Esophagus squamous epithelium (tissue), 5 donors: ENCODE measurements at regions not wholly inside any gene's neighbourhood (a gene's known extent, or its start where the extent isn't known, plus 50 kb on each side); places are given as distances from the start of the nearest gene placed in this dataset.

Experiments
- DNase-seq: peaks from one replicate; lab custom pipeline; 2025; lab: John Stamatoyannopoulos, UW
- H3K27ac ChIP-seq, 4 donors: fragments of 200-600 bp; sonication (generic); one replicate each; pipeline ENCODE4 v1.5.1; 2016 to 2019; ENCODE audit warnings: mild to moderate bottlenecking in 1 of 4
- H3K27me3 ChIP-seq, 4 donors: fragments of 200-600 bp; sonication (generic); 1 replicate in 3 of 4; 2 replicates in 1 of 4; pipeline versions ENCODE4 v1.5.1 to v1.6.0; 2017 to 2021; ENCODE audit warnings: antibody characterized with exemption in 1 of 4
- H3K36me3 ChIP-seq, 3 donors: fragments of 200-600 bp; sonication (generic); one replicate each; pipeline ENCODE4 v1.5.1; 2016 to 2019
- H3K4me1 ChIP-seq, 3 donors: fragments of 200-600 bp; sonication (generic); one replicate each; pipeline ENCODE4 v1.5.1; 2017 to 2019
- H3K4me3 ChIP-seq, 4 donors: fragments of 200-600 bp; sonication (generic); 1 replicate in 3 of 4; 2 replicates in 1 of 4; pipeline ENCODE4 v1.5.1; 2016 to 2019; ENCODE audit warnings: mild to moderate bottlenecking in 2 of 4, moderate library complexity in 1 of 4
- H3K9me3 ChIP-seq, 3 donors: fragments of 200-600 bp; sonication (generic); one replicate each; pipeline ENCODE4 v1.5.1; 2016 to 2019
- CTCF ChIP-seq, 6 experiments: fragments of 450-650 bp in 4 of 6; fragments of 200-600 bp in 2 of 6; sonication (generic) in 2 of 6; IDR thresholded peaks; one replicate each; pipeline ENCODE4 v1.5.1; 2016 to 2019; ENCODE audit warnings: antibody characterized with exemption in 6 of 6, mild to moderate bottlenecking in 4 of 6, moderate library complexity in 4 of 6
- POLR2A ChIP-seq, 4 donors: fragments of 450-650 bp; IDR thresholded peaks; one replicate each; pipeline ENCODE4 v1.6.1; 2017; ENCODE audit warnings: antibody characterized with exemption in 4 of 4, mild to moderate bottlenecking in 4 of 4, moderate library complexity in 3 of 4
- WGBS, 2 donors: methylation state at CpG; one replicate each; pipeline ENCODE4 v1.1.5; 2018; 5-methylcytosine and 5-hydroxymethylcytosine counted together
- intact Hi-C: fragments of 100-400 bp; cut with DNase I; formaldehyde crosslinking; loops from one replicate; pipeline ENCODE4 v1.15.0; 2022
- donor health status: DM: yes; HTN: yes; CAD: no.

DNA sequence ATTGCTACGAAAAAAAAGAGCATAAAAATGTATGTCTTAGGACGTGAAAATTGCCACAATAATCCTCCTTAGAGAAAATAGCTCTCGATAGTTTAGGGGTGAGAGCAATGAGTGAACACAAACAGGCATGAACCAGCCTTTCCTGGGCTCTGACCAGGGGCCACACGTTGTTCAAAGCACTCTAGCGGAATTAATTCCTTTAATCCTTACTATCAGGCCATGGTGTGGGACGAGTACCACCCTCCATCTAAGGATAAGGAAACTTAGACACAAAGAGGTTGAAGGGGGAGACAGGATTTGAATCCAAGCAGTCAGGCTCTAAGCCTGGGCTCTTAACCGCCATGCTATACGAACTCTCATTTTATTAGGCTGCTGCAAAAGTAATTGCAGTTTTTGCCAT lies 81.9 kb upstream of the CACNA2D3 start:
- intact Hi-C loops, result no loop called here
- no peaks in the 10 kb centered on the region for H3K9me3 ChIP-seq
- WGBS, 2 donors, result 73 to 83% methylated on average over 8 of the region's 8 CpGs
- no peak for TF ChIP-seq CTCF (IDR thresholded peaks at IDR 0.05)
- no peak for TF ChIP-seq POLR2A (IDR thresholded peaks at IDR 0.05)
- peaks cover 0 to 19% (median 0%) of the 10 kb centered on the region in 3 donors for H3K4me1 ChIP-seq
- no peak overlapping the region for H3K27ac ChIP-seq
- no peaks in the 10 kb centered on the region for H3K27me3 ChIP-seq
- no peaks in the 10 kb centered on the region for H3K36me3 ChIP-seq
- H3K4me3 ChIP-seq, result no peak overlapping the region
- no peak for DNase-seq

DNA sequence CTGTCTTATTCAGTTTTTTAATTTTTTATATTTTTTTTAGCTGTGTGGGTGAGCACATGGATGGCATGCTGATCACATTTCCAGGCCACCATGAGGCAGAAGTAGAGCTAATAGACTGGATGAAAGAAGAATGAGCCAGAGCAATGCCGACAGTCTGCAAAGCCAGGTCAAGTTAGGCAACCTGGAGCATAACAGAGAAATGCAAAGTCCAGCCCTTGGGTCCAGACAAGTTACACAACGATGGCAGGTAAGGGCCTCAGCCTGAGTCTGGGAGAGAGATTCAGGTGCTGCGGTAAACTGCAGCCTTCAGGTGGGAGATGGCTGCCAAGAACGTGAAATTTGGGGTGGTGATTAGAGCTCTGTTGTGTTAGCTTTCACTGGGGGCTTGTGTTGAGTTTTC lies 84.0 kb upstream of the CACNA2D3 start:
- Histone ChIP-seq H3K27ac (no peak overlapping the region), H3K9me3 (no peaks in the 10 kb centered on the region), H3K36me3 (no peaks in the 10 kb centered on the region), H3K4me3 (no peak overlapping the region), H3K27me3 (no peaks in the 10 kb centered on the region), H3K4me1 (peaks cover 0 to 13% (median 0%) of the 10 kb centered on the region in 3 donors)
- TF ChIP-seq POLR2A (IDR thresholded peaks at IDR 0.05), result no peak
- TF ChIP-seq CTCF (IDR thresholded peaks at IDR 0.05), result no peak
- intact Hi-C loops, result no loop called here
- DNase-seq, result no peak
- 81 to 84% methylated on average over 4 of the region's 4 CpGs for WGBS, 2 donors

GRCh38 chr3:54036543-54036942 lies 85.8 kb upstream of the CACNA2D3 start:
- no peak for TF ChIP-seq POLR2A (IDR thresholded peaks at IDR 0.05)
- no peak for TF ChIP-seq CTCF (IDR thresholded peaks at IDR 0.05)
- no peaks in the 10 kb centered on the region for H3K27me3 ChIP-seq
- H3K4me1 ChIP-seq, result peaks cover 0 to 15% (median 0%) of the 10 kb centered on the region in 3 donors
- 90 to 95% methylated on average over 2 of the region's 2 CpGs for WGBS, 2 donors
- intact Hi-C loops, result no loop called here
- H3K9me3 ChIP-seq, result no peaks in the 10 kb centered on the region
- H3K36me3 ChIP-seq, result no peaks in the 10 kb centered on the region
- no peak overlapping the region for H3K27ac ChIP-seq
- no peak overlapping the region for H3K4me3 ChIP-seq
- DNase-seq, result no peak

DNA sequence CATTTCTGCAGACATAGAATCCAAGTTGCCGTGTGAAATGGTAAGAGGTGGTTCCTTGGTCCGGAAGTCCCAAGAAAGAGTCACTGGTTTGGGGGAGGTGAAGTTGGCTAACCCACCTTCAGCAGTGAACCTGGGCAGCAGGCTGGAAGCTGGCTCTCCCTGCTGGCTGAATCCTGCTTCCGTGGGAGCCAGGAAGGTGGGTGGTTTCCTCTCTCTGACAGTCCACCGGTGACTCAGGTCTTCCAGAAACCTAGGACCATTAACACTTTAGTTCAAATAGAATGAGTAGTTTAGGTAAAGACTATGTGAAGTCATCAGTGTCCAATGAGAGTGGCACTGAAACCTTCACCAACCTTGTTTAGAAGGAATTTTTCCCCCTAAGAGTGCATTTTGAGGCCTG lies 87.4 kb upstream of the CACNA2D3 start:
- TF ChIP-seq CTCF (IDR thresholded peaks at IDR 0.05) (no peak), POLR2A (IDR thresholded peaks at IDR 0.05) (no peak)
- Histone ChIP-seq H3K9me3 (no peaks in the 10 kb centered on the region), H3K4me3 (no peak overlapping the region), H3K27ac (no peak overlapping the region), H3K27me3 (no peaks in the 10 kb centered on the region), H3K36me3 (no peaks in the 10 kb centered on the region), H3K4me1 (peaks cover 0 to 15% (median 0%) of the 10 kb centered on the region in 3 donors)
- no peak for DNase-seq
- intact Hi-C loops, result no loop called here
- 54 to 56% methylated on average over 4 of the region's 4 CpGs for WGBS, 2 donors

DNA sequence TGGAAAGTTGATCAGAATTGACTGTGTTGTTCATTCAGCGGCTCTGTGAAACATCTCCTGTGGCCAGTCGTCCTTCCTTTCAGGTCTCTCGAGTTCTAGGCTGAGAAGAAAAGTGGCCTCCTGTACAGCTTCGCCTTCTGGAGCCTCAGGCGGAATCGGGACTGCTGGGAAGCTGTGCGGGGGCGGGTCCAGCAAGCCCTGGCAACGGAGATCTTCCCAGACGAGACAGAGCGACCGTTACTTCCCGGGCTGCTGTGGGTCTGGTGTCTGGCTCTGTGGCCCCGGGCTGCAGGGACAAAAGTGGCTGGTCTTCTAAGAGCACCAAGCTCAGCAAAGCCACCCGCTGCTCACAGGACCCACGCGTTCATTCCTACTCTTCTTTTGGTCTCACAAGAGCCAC lies 88.6 kb upstream of the CACNA2D3 start:
- TF ChIP-seq POLR2A (IDR thresholded peaks at IDR 0.05) (no peak), CTCF (IDR thresholded peaks at IDR 0.05) (no peak)
- WGBS, 2 donors, result 83 to 90% methylated on average over 7 to 9 of the region's 17 CpGs
- no peak overlapping the region for H3K27ac ChIP-seq
- DNase-seq, result no peak
- no peaks in the 10 kb centered on the region for H3K27me3 ChIP-seq
- H3K36me3 ChIP-seq, result no peaks in the 10 kb centered on the region
- H3K4me3 ChIP-seq, result no peak overlapping the region
- intact Hi-C loops, result no loop called here
- H3K4me1 ChIP-seq, result peaks cover 0 to 15% (median 0%) of the 10 kb centered on the region in 3 donors
- no peaks in the 10 kb centered on the region for H3K9me3 ChIP-seq
